ENCODE measurements at regions not wholly inside any gene's neighbourhood (a gene's known extent, or its start where the extent isn't known, plus 50 kb on each side); places are given as distances from the start of the nearest gene placed in this dataset.
"Not testable (repeated sequence)": the region's sequence is repeated elsewhere in the genome, so short reads cannot be mapped to it uniquely, and the experiment has no call there.

DNA sequence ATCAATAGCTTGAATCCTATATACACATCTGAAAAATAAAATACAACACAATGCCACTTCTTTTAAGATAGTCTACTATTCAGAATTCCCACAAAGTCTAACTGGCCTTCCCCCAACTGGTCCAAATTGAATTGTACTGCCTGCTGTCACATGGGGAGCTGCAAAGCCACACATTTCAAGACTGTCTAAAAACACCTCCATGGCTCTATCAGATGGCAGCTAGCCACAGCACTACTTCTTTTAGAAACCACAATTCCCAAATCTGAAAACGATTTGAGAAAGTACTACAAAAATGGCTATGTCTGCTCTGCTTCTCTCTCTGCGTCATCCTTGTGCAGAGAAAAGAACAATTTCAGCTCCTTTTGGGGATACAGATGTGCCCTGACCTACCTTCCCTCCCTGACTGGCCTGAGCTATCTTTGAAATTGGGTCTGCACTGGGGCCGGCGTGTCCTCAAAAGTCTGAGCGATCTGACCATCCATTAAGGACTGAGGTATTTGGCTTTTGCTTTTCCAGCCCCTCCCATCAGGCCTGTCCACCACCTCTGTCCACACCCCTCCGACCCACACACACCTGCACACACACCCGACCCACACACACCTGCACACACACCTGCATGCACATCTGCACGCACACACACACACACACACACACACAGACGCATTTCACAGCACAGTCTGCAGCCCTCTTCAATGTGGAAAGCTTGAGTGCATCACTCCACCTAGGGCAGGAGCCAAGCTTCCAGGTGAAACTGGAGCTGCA, 68.6 kb upstream of the IPO5 start:
- TF ChIP-seq, protein P1, sequence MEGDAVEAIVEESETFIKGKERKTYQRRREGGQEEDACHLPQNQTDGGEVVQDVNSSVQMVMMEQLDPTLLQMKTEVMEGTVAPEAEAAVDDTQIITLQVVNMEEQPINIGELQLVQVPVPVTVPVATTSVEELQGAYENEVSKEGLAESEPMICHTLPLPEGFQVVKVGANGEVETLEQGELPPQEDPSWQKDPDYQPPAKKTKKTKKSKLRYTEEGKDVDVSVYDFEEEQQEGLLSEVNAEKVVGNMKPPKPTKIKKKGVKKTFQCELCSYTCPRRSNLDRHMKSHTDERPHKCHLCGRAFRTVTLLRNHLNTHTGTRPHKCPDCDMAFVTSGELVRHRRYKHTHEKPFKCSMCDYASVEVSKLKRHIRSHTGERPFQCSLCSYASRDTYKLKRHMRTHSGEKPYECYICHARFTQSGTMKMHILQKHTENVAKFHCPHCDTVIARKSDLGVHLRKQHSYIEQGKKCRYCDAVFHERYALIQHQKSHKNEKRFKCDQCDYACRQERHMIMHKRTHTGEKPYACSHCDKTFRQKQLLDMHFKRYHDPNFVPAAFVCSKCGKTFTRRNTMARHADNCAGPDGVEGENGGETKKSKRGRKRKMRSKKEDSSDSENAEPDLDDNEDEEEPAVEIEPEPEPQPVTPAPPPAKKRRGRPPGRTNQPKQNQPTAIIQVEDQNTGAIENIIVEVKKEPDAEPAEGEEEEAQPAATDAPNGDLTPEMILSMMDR (IDR thresholded peaks at IDR 0.05) = no peak
- intact Hi-C loops (cut with DNase I) = no loop called here
- Histone ChIP-seq H3K27ac (no peak overlapping the region), H3K4me1 (peaks cover 0 to 24% (median 5%) of the 10 kb centered on the region in 9 donors), H3K36me3 (no peaks in the 10 kb centered on the region), H3K4me3 (no peak overlapping the region), H3K27me3 (no peaks in the 10 kb centered on the region), H3K9me3 (no peaks in the 10 kb centered on the region)
- 86 to 87% methylated on average over 9 of the region's 9 CpGs for WGBS, 2 donors
- DNase-seq = no peak
- ATAC-seq = no peak

DNA sequence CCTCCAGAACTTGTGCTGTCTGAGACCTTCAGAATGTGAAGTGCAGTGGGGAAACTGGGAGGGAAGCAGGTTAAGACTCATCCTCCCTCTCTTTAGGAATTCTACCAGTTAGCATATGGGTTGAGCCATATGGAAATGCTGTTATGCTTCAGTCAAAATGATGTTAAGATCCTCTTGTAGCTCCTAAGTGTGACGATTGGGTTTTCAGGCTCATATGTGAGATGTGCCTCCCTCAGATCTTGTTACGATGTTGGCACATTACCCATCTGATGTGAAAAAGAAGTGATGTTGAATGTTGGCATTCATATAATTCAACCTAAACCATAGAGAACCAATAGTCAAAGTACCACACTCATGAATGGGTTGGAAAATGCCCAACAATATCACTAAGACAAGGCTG, 67.8 kb upstream of the IPO5 start:
- TF ChIP-seq, protein P1 (IDR thresholded peaks at IDR 0.05) = no peak
- Histone ChIP-seq H3K4me1 (peaks cover 0 to 30% (median 5%) of the 10 kb centered on the region in 9 donors), H3K27ac (no peak overlapping the region), H3K36me3 (no peaks in the 10 kb centered on the region), H3K9me3 (no peaks in the 10 kb centered on the region), H3K27me3 (no peaks in the 10 kb centered on the region), H3K4me3 (no peak overlapping the region)
- ATAC-seq (no peak), DNase-seq (no peak)
- 92 to 93% methylated on average over 2 of the region's 2 CpGs for WGBS, 2 donors
- intact Hi-C loops (cut with DNase I) = no loop called here

DNA sequence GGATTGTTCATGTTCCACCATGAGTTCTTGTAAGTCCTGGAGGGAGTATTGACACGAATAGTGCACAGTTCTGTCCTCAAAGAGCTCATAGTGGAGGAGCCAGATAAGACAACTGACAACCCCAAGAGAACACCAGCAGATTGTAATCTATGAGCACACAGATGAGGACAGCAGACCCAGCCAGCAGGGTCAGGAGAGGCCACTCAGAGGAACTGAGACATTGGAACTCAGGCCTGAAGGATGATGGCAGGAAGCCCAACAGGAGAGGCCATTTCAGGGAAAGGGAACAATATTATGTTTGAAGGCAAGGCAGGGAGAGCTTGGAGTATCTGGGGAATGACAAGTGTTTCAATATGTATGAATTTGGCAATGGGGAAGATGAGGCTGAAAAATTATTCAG, 63.7 kb upstream of the IPO5 start:
- Histone ChIP-seq H3K36me3 (no peaks in the 10 kb centered on the region), H3K4me3 (no peak overlapping the region), H3K27ac (no peak overlapping the region), H3K27me3 (no peaks in the 10 kb centered on the region), H3K9me3 (peaks cover 0 to 2% (median 0%) of the 10 kb centered on the region in 11 donors), H3K4me1 (peaks cover 0 to 19% (median 5%) of the 10 kb centered on the region in 9 donors)
- TF ChIP-seq, protein P1 (IDR thresholded peaks at IDR 0.05) = no peak
- peak; percentile 55 to 85 (median 64) for ATAC-seq
- intact Hi-C loops (cut with DNase I) = no loop called here
- WGBS, 2 donors = 27 to 46% methylated on average over 1 of the region's 1 CpG
- DNase-seq = peak; percentile 26 to 31

DNA sequence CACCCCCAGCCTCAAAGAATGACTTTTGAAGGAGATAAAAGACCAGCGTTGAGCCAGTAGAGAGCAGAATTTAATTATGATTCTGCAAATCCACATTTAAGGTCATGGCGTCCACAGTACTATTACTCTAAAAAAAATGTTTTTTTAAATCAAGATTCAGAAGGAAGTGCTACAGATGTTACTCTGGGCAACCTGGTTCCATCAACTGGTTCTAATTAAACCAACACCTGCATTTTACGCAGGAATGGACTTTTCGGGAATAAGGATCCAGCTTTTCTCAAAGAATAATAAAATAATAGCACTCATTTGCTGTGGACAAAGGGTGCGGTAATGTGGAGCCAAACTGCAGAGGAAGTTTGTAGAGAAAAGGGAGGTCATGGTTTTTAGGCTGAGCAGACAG, 62.9 kb upstream of the IPO5 start:
- ATAC-seq (no peak), DNase-seq (no peak)
- H3K27me3 ChIP-seq = no peaks in the 10 kb centered on the region
- H3K9me3 ChIP-seq = peaks cover 0 to 3% (median 0%) of the 10 kb centered on the region in 11 donors
- peaks cover 0 to 19% (median 5%) of the 10 kb centered on the region in 9 donors for H3K4me1 ChIP-seq
- no peak overlapping the region for H3K27ac ChIP-seq
- no peaks in the 10 kb centered on the region for H3K36me3 ChIP-seq
- H3K4me3 ChIP-seq = no peak overlapping the region
- TF ChIP-seq, protein P1 (IDR thresholded peaks at IDR 0.05) = no peak
- WGBS, 2 donors = 96 to 99% methylated on average over 5 of the region's 5 CpGs
- intact Hi-C loops (cut with DNase I) = no loop called here

DNA sequence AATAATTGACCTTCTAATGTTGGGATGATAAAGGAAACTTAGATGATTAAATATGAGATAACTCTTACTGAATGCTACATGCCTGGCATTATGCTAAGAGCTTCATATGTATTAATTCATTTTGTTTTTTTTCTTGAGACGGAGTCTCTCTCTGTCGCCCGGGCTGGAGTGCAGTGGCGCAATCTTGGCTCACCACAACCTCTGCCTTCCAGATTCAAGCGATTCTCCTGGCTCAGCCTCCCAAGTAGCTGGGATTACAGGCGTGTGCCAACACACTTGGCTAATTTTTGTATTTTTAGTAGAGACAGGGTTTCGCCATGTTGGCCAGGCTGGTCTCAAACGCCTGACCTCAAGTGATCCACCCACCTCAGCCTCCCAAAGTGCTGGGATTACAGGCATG, 61.5 kb upstream of the IPO5 start:
- WGBS, 2 donors = 90 to 92% methylated on average over 8 of the region's 8 CpGs
- H3K9me3 ChIP-seq; DNase-seq; intact Hi-C loops (cut with DNase I); H3K27me3 ChIP-seq; H3K4me3 ChIP-seq; H3K36me3 ChIP-seq; ATAC-seq; H3K27ac ChIP-seq: not testable (repeated sequence)
- peaks cover 0 to 19% (median 5%) of the 10 kb centered on the region in 9 donors for H3K4me1 ChIP-seq
